ENCODE measurements at regions not wholly inside any gene's neighbourhood (a gene's known extent, or its start where the extent isn't known, plus 50 kb on each side); places are given as distances from the start of the nearest gene placed in this dataset.

- no peak for FAIRE-seq
- no peak for TF ChIP-seq CTCF (IDR thresholded peaks at IDR 0.05; ENCODE audit: insufficient read depth, missing control alignments)
- DNase-seq (ENCODE audit: insufficient read length, low spot score): no peak
These were observed 270.8 kb upstream of the SMIM30 start for GRCh38 chr7:113389112-113389646.

- TF ChIP-seq CTCF (IDR thresholded peaks at IDR 0.05; ENCODE audit: insufficient read depth, missing control alignments): no peak
- no peak for DNase-seq (ENCODE audit: insufficient read length, low spot score)
- no peak for FAIRE-seq
These were observed 265.3 kb upstream of the SMIM30 start for GRCh38 chr7:113383638-113384037.

- DNase-seq (ENCODE audit: insufficient read length, low spot score) (no peak), FAIRE-seq (no peak)
- no peak for TF ChIP-seq CTCF (IDR thresholded peaks at IDR 0.05; ENCODE audit: insufficient read depth, missing control alignments)
These were observed 261.4 kb upstream of the SMIM30 start for GRCh38 chr7:113379746-113380145.

- no peak for TF ChIP-seq CTCF (IDR thresholded peaks at IDR 0.05; ENCODE audit: insufficient read depth, missing control alignments)
- FAIRE-seq: peak; percentile 86
These were observed 256.6 kb upstream of the SMIM30 start for GRCh38 chr7:113374955-113375354.

GRCh38 chr7:113373863-113374262 lies 255.5 kb upstream of the SMIM30 start:
- TF ChIP-seq CTCF (IDR thresholded peaks at IDR 0.05; ENCODE audit: insufficient read depth, missing control alignments): no peak
- DNase-seq (ENCODE audit: insufficient read length, low spot score) (no peak), FAIRE-seq (no peak)

More at GRCh38 chr7:113374955-113375354, 256.6 kb upstream of the SMIM30 start:
- no peak for DNase-seq (ENCODE audit: insufficient read length, low spot score)

- peak; percentile 67 for FAIRE-seq
- TF ChIP-seq CTCF (IDR thresholded peaks at IDR 0.05; ENCODE audit: insufficient read depth, missing control alignments): no peak
- no peak for DNase-seq (ENCODE audit: insufficient read length, low spot score)
These were observed 253.2 kb upstream of the SMIM30 start for GRCh38 chr7:113371416-113372043.

- no peak for TF ChIP-seq CTCF (IDR thresholded peaks at IDR 0.05; ENCODE audit: insufficient read depth, missing control alignments)
- DNase-seq (ENCODE audit: insufficient read length, low spot score): no peak
- no peak for FAIRE-seq
These were observed 252.6 kb upstream of the SMIM30 start for GRCh38 chr7:113370910-113371309.

All from D721Med (cell line).